ENCODE measurements at regions not wholly inside any gene's neighbourhood (a gene's known extent, or its start where the extent isn't known, plus 50 kb on each side); places are given as distances from the start of the nearest gene placed in this dataset.

DNA sequence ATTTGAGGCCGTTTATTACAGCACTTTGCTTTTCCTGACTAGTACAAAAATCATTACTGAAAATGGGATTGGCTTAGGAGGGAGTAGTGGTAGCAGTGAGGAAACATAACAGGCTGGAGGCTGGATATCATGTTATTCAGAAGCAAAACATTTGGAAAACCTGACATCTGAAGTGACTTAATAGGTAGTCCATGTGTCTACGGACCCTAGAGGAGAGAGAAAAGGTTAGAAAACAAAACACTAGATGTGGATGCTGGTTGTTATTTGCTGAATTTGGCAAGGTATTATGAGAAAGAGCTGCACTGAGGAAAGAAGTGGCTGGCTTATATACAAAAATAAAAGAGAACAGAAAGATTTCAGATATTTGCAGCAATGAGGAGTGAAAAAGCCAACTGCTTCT lies 139.9 kb downstream of the MEX3B start:
- H3K4me3 ChIP-seq = no peak overlapping the region
- H3K36me3 ChIP-seq = no peaks in the 10 kb centered on the region
- no peak for TF ChIP-seq CTCF (IDR thresholded peaks at IDR 0.05)
- TF ChIP-seq POLR2A (IDR thresholded peaks at IDR 0.05) = no peak
- TF ChIP-seq EP300 (IDR thresholded peaks at IDR 0.05) = no peak
- H3K27ac ChIP-seq = no peak overlapping the region
- H3K9me3 ChIP-seq = no peaks in the 10 kb centered on the region
- peaks cover 0 to 12% (median 0%) of the 10 kb centered on the region in 4 donors for H3K4me1 ChIP-seq
- WGBS, 2 donors = 62 to 67% methylated on average over 2 of the region's 2 CpGs
- H3K27me3 ChIP-seq = no peaks in the 10 kb centered on the region
- DNase-seq (ENCODE audit: low spot score in 2 of 2) = no peak

DNA sequence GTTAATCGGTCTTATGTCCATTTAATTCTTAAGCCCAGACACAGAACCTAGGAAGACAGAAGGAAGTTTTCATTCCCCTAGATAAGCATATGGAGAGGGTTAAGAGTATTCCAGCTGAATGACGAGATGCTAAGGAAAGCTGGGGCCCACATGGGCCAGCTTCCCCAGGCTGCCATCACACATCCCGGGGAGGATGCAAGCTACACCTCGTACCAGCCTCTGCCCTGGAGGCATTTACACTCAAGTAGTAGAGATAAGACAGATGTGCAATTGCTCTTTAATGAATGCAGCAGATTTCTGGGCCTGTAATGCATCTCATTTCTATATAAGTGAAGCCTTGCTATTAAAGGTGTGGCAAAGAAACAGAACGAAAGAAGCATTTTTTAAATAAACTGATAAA lies 144.5 kb downstream of the MEX3B start:
- Histone ChIP-seq H3K4me1 (no peaks in the 10 kb centered on the region), H3K36me3 (no peaks in the 10 kb centered on the region), H3K27me3 (no peaks in the 10 kb centered on the region), H3K9me3 (no peaks in the 10 kb centered on the region), H3K4me3 (no peak overlapping the region), H3K27ac (no peak overlapping the region)
- no peak for TF ChIP-seq POLR2A (IDR thresholded peaks at IDR 0.05)
- TF ChIP-seq CTCF (IDR thresholded peaks at IDR 0.05) = no peak
- no peak for TF ChIP-seq EP300 (IDR thresholded peaks at IDR 0.05)
- 66 to 70% methylated on average over 5 of the region's 5 CpGs for WGBS, 2 donors
- no peak for DNase-seq (ENCODE audit: low spot score in 2 of 2)

GRCh38 chr15:81899730-81900129 lies 146.1 kb downstream of the MEX3B start:
- no peak for TF ChIP-seq CTCF (IDR thresholded peaks at IDR 0.05)
- no peak for TF ChIP-seq EP300 (IDR thresholded peaks at IDR 0.05)
- no peak for TF ChIP-seq POLR2A (IDR thresholded peaks at IDR 0.05)
- WGBS, 2 donors = 90 to 92% methylated on average over 2 of the region's 2 CpGs
- Histone ChIP-seq H3K27me3 (no peaks in the 10 kb centered on the region), H3K36me3 (no peaks in the 10 kb centered on the region), H3K4me3 (no peak overlapping the region), H3K9me3 (no peaks in the 10 kb centered on the region), H3K4me1 (no peaks in the 10 kb centered on the region), H3K27ac (no peak overlapping the region)
- no peak for DNase-seq (ENCODE audit: low spot score in 2 of 2)

- H3K9me3 ChIP-seq = no peaks in the 10 kb centered on the region
- WGBS, 2 donors = 60 to 67% methylated on average over 2 of the region's 2 CpGs
- no peaks in the 10 kb centered on the region for H3K36me3 ChIP-seq
- no peaks in the 10 kb centered on the region for H3K27me3 ChIP-seq
- H3K4me1 ChIP-seq = no peaks in the 10 kb centered on the region
- DNase-seq (ENCODE audit: low spot score in 2 of 2) = no peak
- no peak for TF ChIP-seq POLR2A (IDR thresholded peaks at IDR 0.05)
- no peak for TF ChIP-seq CTCF (IDR thresholded peaks at IDR 0.05)
- TF ChIP-seq EP300 (IDR thresholded peaks at IDR 0.05) = no peak
- H3K4me3 ChIP-seq = no peak overlapping the region
- no peak overlapping the region for H3K27ac ChIP-seq
Measured at GRCh38 chr15:81899024-81899423, 146.8 kb downstream of the MEX3B start.

DNA sequence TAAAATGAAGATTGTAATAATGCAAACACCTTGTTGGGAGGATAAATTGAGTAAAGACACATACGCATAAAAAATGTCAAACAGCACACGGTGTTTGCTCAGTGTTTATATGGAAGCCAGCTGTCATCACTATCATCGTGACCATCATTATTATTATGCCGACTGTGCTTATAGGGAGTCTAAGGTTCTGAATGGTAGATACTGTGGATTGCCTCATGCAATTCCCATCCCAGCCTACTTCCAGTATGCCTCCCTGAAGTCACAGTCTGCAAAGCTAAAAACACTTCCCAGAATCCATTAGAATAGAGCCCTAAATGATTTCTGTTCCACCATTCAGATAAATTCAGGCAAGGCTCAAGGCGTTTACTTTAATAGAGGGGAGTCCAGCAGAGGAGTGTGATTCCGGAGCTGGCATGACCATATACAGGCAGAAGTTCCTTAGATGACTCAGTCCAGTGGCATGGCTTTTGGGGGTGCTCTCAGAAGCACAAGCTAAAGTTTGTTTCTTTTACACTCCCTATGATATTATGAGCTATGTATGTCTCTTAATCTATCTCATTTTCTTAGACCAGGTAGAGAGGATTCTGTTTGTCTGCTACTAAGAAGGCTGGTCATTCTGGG lies 148.7 kb downstream of the MEX3B start:
- H3K27me3 ChIP-seq = no peaks in the 10 kb centered on the region
- no peak overlapping the region for H3K4me3 ChIP-seq
- H3K27ac ChIP-seq = no peak overlapping the region
- H3K4me1 ChIP-seq = no peaks in the 10 kb centered on the region
- DNase-seq (ENCODE audit: low spot score in 2 of 2) = no peak
- no peaks in the 10 kb centered on the region for H3K36me3 ChIP-seq
- 75 to 76% methylated on average over 6 of the region's 6 CpGs for WGBS, 2 donors
- no peaks in the 10 kb centered on the region for H3K9me3 ChIP-seq
- TF ChIP-seq EP300 (IDR thresholded peaks at IDR 0.05) (no peak), CTCF (IDR thresholded peaks at IDR 0.05) (no peak), POLR2A (IDR thresholded peaks at IDR 0.05) (no peak)
